ENCODE measurements at regions not wholly inside any gene's neighbourhood (a gene's known extent, or its start where the extent isn't known, plus 50 kb on each side); places are given as distances from the start of the nearest gene placed in this dataset.

GRCh38 chr10:8507156-8507555, 452.7 kb downstream of the GATA3 start:
- Mint-ChIP-seq H3K36me3 (ENCODE audit: low read depth) (peaks cover 2% of the 10 kb centered on the region), H3K27me3 (peaks cover 54% of the 10 kb centered on the region)

GRCh38 chr10:8508882-8509281, 454.4 kb downstream of the GATA3 start:
- ATAC-seq (no peak), DNase-seq (no peak)
- H3K9me3 ChIP-seq (ENCODE audit: control insufficient read depth, low read length, poor library complexity, severe bottlenecking), result no peaks in the 10 kb centered on the region
- Mint-ChIP-seq H3K27me3 (peaks cover 52% of the 10 kb centered on the region), H3K36me3 (ENCODE audit: low read depth) (peaks cover 2% of the 10 kb centered on the region), H3K4me3 (no peak overlapping the region), H3K27ac (no peak overlapping the region), H3K4me1 (no peaks in the 10 kb centered on the region)

More at GRCh38 chr10:8507156-8507555, 452.7 kb downstream of the GATA3 start:
- Mint-ChIP-seq H3K27ac (no peak overlapping the region), H3K4me1 (no peaks in the 10 kb centered on the region), H3K4me3 (no peak overlapping the region)
- H3K9me3 ChIP-seq (ENCODE audit: control insufficient read depth, low read length, poor library complexity, severe bottlenecking), result no peaks in the 10 kb centered on the region
- ATAC-seq (no peak), DNase-seq (no peak)

- Mint-ChIP-seq H3K27me3 (peaks cover 50% of the 10 kb centered on the region), H3K4me1 (no peaks in the 10 kb centered on the region), H3K27ac (no peak overlapping the region), H3K4me3 (no peak overlapping the region), H3K36me3 (ENCODE audit: low read depth) (peaks cover 2% of the 10 kb centered on the region)
- H3K9me3 ChIP-seq (ENCODE audit: control insufficient read depth, low read length, poor library complexity, severe bottlenecking), result no peaks in the 10 kb centered on the region
- ATAC-seq, result no peak
- DNase-seq, result no peak
These were observed 456.0 kb downstream of the GATA3 start for GRCh38 chr10:8510471-8510870.

GRCh38 chr10:8511026-8511425, 456.5 kb downstream of the GATA3 start:
- Mint-ChIP-seq H3K4me1 (no peaks in the 10 kb centered on the region), H3K4me3 (no peak overlapping the region), H3K27ac (no peak overlapping the region), H3K36me3 (ENCODE audit: low read depth) (peaks cover 2% of the 10 kb centered on the region), H3K27me3 (peaks cover 52% of the 10 kb centered on the region)
- no peak for ATAC-seq
- no peaks in the 10 kb centered on the region for H3K9me3 ChIP-seq (ENCODE audit: control insufficient read depth, low read length, poor library complexity, severe bottlenecking)
- DNase-seq, result no peak

- no peak for DNase-seq
- Mint-ChIP-seq H3K27me3 (peaks cover 52% of the 10 kb centered on the region), H3K27ac (no peak overlapping the region), H3K36me3 (ENCODE audit: low read depth) (peaks cover 2% of the 10 kb centered on the region), H3K4me3 (no peak overlapping the region), H3K4me1 (no peaks in the 10 kb centered on the region)
- H3K9me3 ChIP-seq (ENCODE audit: control insufficient read depth, low read length, poor library complexity, severe bottlenecking), result no peaks in the 10 kb centered on the region
- no peak for ATAC-seq
These were observed 459.0 kb downstream of the GATA3 start for GRCh38 chr10:8513155-8514147.

GRCh38 chr10:8520382-8520781, 465.9 kb downstream of the GATA3 start:
- Mint-ChIP-seq H3K4me1 (no peaks in the 10 kb centered on the region), H3K4me3 (no peak overlapping the region), H3K27ac (no peak overlapping the region), H3K36me3 (ENCODE audit: low read depth) (no peaks in the 10 kb centered on the region), H3K27me3 (peaks cover 23% of the 10 kb centered on the region)
- H3K9me3 ChIP-seq (ENCODE audit: control insufficient read depth, low read length, poor library complexity, severe bottlenecking), result no peaks in the 10 kb centered on the region
- DNase-seq (no peak), ATAC-seq (no peak)

- no peaks in the 10 kb centered on the region for H3K9me3 ChIP-seq (ENCODE audit: control insufficient read depth, low read length, poor library complexity, severe bottlenecking)
- Mint-ChIP-seq H3K36me3 (ENCODE audit: low read depth) (peaks cover 2% of the 10 kb centered on the region), H3K27me3 (peaks cover 25% of the 10 kb centered on the region), H3K27ac (no peak overlapping the region), H3K4me3 (no peak overlapping the region), H3K4me1 (peaks cover 2% of the 10 kb centered on the region)
- DNase-seq, result no peak
- no peak for ATAC-seq
These were observed 473.3 kb downstream of the GATA3 start for GRCh38 chr10:8527773-8528172.

GRCh38 chr10:8531116-8531515, 476.6 kb downstream of the GATA3 start:
- Mint-ChIP-seq H3K27me3 (peaks cover 42% of the 10 kb centered on the region), H3K27ac (no peak overlapping the region), H3K4me1 (peaks cover 2% of the 10 kb centered on the region), H3K36me3 (ENCODE audit: low read depth) (peaks cover 2% of the 10 kb centered on the region), H3K4me3 (no peak overlapping the region)
- DNase-seq (no peak), ATAC-seq (no peak)
- H3K9me3 ChIP-seq (ENCODE audit: control insufficient read depth, low read length, poor library complexity, severe bottlenecking), result no peaks in the 10 kb centered on the region

GRCh38 chr10:8532647-8533046, 478.2 kb downstream of the GATA3 start:
- DNase-seq (no peak), ATAC-seq (no peak)
- Mint-ChIP-seq H3K36me3 (ENCODE audit: low read depth) (peaks cover 2% of the 10 kb centered on the region), H3K4me1 (peaks cover 2% of the 10 kb centered on the region), H3K4me3 (no peak overlapping the region), H3K27ac (no peak overlapping the region), H3K27me3 (peaks cover 28% of the 10 kb centered on the region)
- H3K9me3 ChIP-seq (ENCODE audit: control insufficient read depth, low read length, poor library complexity, severe bottlenecking), result no peaks in the 10 kb centered on the region

- no peak overlapping the region for H3K27ac Mint-ChIP-seq
- peaks cover 29% of the 10 kb centered on the region for H3K27me3 Mint-ChIP-seq
- H3K9me3 ChIP-seq (ENCODE audit: control insufficient read depth, low read length, poor library complexity, severe bottlenecking), result no peaks in the 10 kb centered on the region
- ATAC-seq, result no peak
- peaks cover 2% of the 10 kb centered on the region for H3K36me3 Mint-ChIP-seq (ENCODE audit: low read depth)
- H3K4me1 Mint-ChIP-seq, result peaks cover 2% of the 10 kb centered on the region
- no peak overlapping the region for H3K4me3 Mint-ChIP-seq
- no peak for DNase-seq
These were observed 479.0 kb downstream of the GATA3 start for GRCh38 chr10:8533462-8533861.

- no peaks in the 10 kb centered on the region for H3K9me3 ChIP-seq (ENCODE audit: control insufficient read depth, low read length, poor library complexity, severe bottlenecking)
- ATAC-seq (no peak), DNase-seq (no peak)
- Mint-ChIP-seq H3K27ac (no peak overlapping the region), H3K36me3 (ENCODE audit: low read depth) (no peaks in the 10 kb centered on the region), H3K27me3 (peaks cover 29% of the 10 kb centered on the region), H3K4me3 (no peak overlapping the region), H3K4me1 (peaks cover 2% of the 10 kb centered on the region)
These were observed 479.6 kb downstream of the GATA3 start for GRCh38 chr10:8534096-8534495.

GRCh38 chr10:8534891-8535290, 480.4 kb downstream of the GATA3 start:
- H3K36me3 Mint-ChIP-seq (ENCODE audit: low read depth), result no peaks in the 10 kb centered on the region
- H3K4me3 Mint-ChIP-seq, result no peak overlapping the region
- peaks cover 2% of the 10 kb centered on the region for H3K4me1 Mint-ChIP-seq
- ATAC-seq (no peak), DNase-seq (no peak)
- H3K27ac Mint-ChIP-seq, result no peak overlapping the region
- H3K9me3 ChIP-seq (ENCODE audit: control insufficient read depth, low read length, poor library complexity, severe bottlenecking), result no peaks in the 10 kb centered on the region
- H3K27me3 Mint-ChIP-seq, result peaks cover 29% of the 10 kb centered on the region

- ATAC-seq (no peak), DNase-seq (no peak)
- H3K27me3 Mint-ChIP-seq, result peaks cover 15% of the 10 kb centered on the region
- no peak overlapping the region for H3K27ac Mint-ChIP-seq
- no peaks in the 10 kb centered on the region for H3K4me1 Mint-ChIP-seq
- no peak overlapping the region for H3K4me3 Mint-ChIP-seq
- peaks cover 2% of the 10 kb centered on the region for H3K9me3 ChIP-seq (ENCODE audit: control insufficient read depth, low read length, poor library complexity, severe bottlenecking)
- no peaks in the 10 kb centered on the region for H3K36me3 Mint-ChIP-seq (ENCODE audit: low read depth)
These were observed 484.6 kb downstream of the GATA3 start for GRCh38 chr10:8539056-8539455.
